GM12872 (cell line): ENCODE measurements at regions not wholly inside any gene's neighbourhood (a gene's known extent, or its start where the extent isn't known, plus 50 kb on each side); places are given as distances from the start of the nearest gene placed in this dataset.

ENCODE experiments used
- CTCF ChIP-seq: IDR thresholded peaks from 3 replicates; pipeline ENCODE4 v1.5.1; 2011; ENCODE audit warnings: low read depth, mild to moderate bottlenecking, low read length, moderate library complexity; ENCODE audit not compliant: insufficient read depth

GRCh38 chr6:10465629-10466499 lies 51.0 kb upstream of the TFAP2A start:
- peak; percentile 62 for TF ChIP-seq CTCF
